ENCODE measurements at regions not wholly inside any gene's neighbourhood (a gene's known extent, or its start where the extent isn't known, plus 50 kb on each side); places are given as distances from the start of the nearest gene placed in this dataset.

DNA sequence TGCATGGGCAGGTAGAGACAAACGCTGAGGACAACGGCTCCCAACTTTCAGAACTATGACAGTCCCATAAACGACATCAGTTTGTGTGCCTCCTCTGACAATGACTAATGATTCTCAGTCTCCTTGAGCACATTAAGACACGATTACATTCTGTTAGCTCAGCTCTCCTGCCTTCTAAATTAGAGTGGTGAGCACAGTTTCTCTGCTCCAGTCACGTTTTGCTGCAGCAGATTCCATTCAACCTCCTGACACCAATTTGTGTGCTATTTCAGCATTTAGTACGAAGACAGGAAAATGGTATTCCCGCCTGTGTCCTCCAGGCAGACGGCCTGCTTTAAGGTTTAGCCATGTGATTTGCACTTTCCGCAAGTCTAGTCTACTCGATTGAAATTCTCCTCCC lies 458.4 kb upstream of the CFAP20DC start:
- Histone ChIP-seq H3K36me3 (ENCODE audit: low read depth) (no peaks in the 10 kb centered on the region), H3F3A (ENCODE audit: insufficient read depth, low read depth) (no peaks in the 10 kb centered on the region), H3K9me3 (ENCODE audit: insufficient read depth, low read depth) (no peaks in the 10 kb centered on the region; the same call in 1 of the 2 replicates), H3K27ac (no peak overlapping the region), H3K79me2 (ENCODE audit: low read depth) (no peaks in the 10 kb centered on the region), H3K4me3 (no peak overlapping the region), H2AFZ (no peak overlapping the region), H3K4me1 (replicated peaks; ENCODE audit: insufficient read depth) (no peaks in the 10 kb centered on the region), H3K4me2 (no peak overlapping the region), H3K27me3 (ENCODE audit: insufficient read depth, low read depth) (no peaks in the 10 kb centered on the region; the same call in 1 of the 2 replicates), H4K20me1 (ENCODE audit: insufficient read depth) (no peaks in the 10 kb centered on the region), H3K9me2 (ENCODE audit: insufficient read depth) (no peaks in the 10 kb centered on the region)
- POLR2A ChIA-PET (ENCODE audit: unreplicated experiment), result no interaction called here
- CTCF ChIA-PET, result no interaction called here
- no peak for DNase-seq
- TF ChIP-seq, protein P1, sequence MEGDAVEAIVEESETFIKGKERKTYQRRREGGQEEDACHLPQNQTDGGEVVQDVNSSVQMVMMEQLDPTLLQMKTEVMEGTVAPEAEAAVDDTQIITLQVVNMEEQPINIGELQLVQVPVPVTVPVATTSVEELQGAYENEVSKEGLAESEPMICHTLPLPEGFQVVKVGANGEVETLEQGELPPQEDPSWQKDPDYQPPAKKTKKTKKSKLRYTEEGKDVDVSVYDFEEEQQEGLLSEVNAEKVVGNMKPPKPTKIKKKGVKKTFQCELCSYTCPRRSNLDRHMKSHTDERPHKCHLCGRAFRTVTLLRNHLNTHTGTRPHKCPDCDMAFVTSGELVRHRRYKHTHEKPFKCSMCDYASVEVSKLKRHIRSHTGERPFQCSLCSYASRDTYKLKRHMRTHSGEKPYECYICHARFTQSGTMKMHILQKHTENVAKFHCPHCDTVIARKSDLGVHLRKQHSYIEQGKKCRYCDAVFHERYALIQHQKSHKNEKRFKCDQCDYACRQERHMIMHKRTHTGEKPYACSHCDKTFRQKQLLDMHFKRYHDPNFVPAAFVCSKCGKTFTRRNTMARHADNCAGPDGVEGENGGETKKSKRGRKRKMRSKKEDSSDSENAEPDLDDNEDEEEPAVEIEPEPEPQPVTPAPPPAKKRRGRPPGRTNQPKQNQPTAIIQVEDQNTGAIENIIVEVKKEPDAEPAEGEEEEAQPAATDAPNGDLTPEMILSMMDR (conservative IDR thresholded peaks at IDR 0.05), result no peak
- TF ChIP-seq EZH2 (IDR thresholded peaks at IDR 0.05; ENCODE audit: low read depth), result no peak
- no TSS peak for BruUV-seq (replicated peaks)
- intact Hi-C loops (cut with micrococcal nuclease; ENCODE audit: unreplicated experiment), result no loop called here

- BruUV-seq (replicated peaks), result no TSS peak
- H3K4me1 ChIP-seq (replicated peaks; ENCODE audit: insufficient read depth), result no peaks in the 10 kb centered on the region
- no peak for DNase-seq
- H2AFZ ChIP-seq, result no peak overlapping the region
- no peaks in the 10 kb centered on the region for H3K79me2 ChIP-seq (ENCODE audit: low read depth)
- H4K20me1 ChIP-seq (ENCODE audit: insufficient read depth), result no peaks in the 10 kb centered on the region
- intact Hi-C loops (cut with micrococcal nuclease; ENCODE audit: unreplicated experiment), result no loop called here
- no peaks in the 10 kb centered on the region; the same call in 1 of the 2 replicates for H3K27me3 ChIP-seq (ENCODE audit: insufficient read depth, low read depth)
- no peaks in the 10 kb centered on the region for H3F3A ChIP-seq (ENCODE audit: insufficient read depth, low read depth)
- no peak for TF ChIP-seq EZH2 (IDR thresholded peaks at IDR 0.05; ENCODE audit: low read depth)
- TF ChIP-seq, protein P1 (conservative IDR thresholded peaks at IDR 0.05), result no peak
- no peaks in the 10 kb centered on the region for H3K9me2 ChIP-seq (ENCODE audit: insufficient read depth)
- CTCF ChIA-PET, result no interaction called here
- POLR2A ChIA-PET (ENCODE audit: unreplicated experiment), result no interaction called here
- no peak overlapping the region for H3K4me3 ChIP-seq
- no peaks in the 10 kb centered on the region for H3K36me3 ChIP-seq (ENCODE audit: low read depth)
- H3K9me3 ChIP-seq (ENCODE audit: insufficient read depth, low read depth), result no peaks in the 10 kb centered on the region
- H3K27ac ChIP-seq, result no peak overlapping the region
- H3K4me2 ChIP-seq, result no peak overlapping the region
These were observed 456.4 kb upstream of the CFAP20DC start for GRCh38 chr3:59506191-59506590.

DNA sequence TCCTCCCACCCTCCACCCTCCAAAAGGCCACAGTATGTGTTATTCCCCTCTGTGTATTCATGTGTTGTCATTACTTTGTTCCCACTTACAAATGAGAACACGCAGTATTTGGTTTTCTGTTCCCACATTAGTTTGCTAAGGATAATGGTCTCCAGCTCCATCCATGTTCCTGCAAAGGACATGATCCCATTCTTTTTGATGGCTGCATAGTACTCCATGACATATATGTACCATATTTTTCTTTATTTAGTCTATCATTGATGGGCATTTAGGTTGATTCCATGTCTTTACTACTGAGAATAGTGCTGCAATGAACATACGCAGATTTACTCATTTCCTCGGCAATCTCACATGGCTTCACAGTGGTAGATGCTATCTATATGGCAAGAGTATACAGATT lies 453.6 kb upstream of the CFAP20DC start:
- BruUV-seq (replicated peaks), result no TSS peak
- POLR2A ChIA-PET (ENCODE audit: unreplicated experiment), result no interaction called here
- Histone ChIP-seq H3K27ac (no peak overlapping the region), H3K4me2 (no peak overlapping the region), H3F3A (ENCODE audit: insufficient read depth, low read depth) (no peaks in the 10 kb centered on the region), H2AFZ (no peak overlapping the region), H3K4me3 (no peak overlapping the region), H3K79me2 (ENCODE audit: low read depth) (no peaks in the 10 kb centered on the region), H3K4me1 (replicated peaks; ENCODE audit: insufficient read depth) (no peaks in the 10 kb centered on the region), H3K9me3 (ENCODE audit: insufficient read depth, low read depth) (no peaks in the 10 kb centered on the region), H3K36me3 (ENCODE audit: low read depth) (no peaks in the 10 kb centered on the region), H4K20me1 (ENCODE audit: insufficient read depth) (no peaks in the 10 kb centered on the region), H3K9me2 (ENCODE audit: insufficient read depth) (no peaks in the 10 kb centered on the region), H3K27me3 (ENCODE audit: insufficient read depth, low read depth) (no peaks in the 10 kb centered on the region; the same call in 1 of the 2 replicates)
- CTCF ChIA-PET, result no interaction called here
- no peak for DNase-seq
- intact Hi-C loops (cut with micrococcal nuclease; ENCODE audit: unreplicated experiment), result no loop called here
- TF ChIP-seq, protein P1 (conservative IDR thresholded peaks at IDR 0.05), result no peak
- no peak for TF ChIP-seq EZH2 (IDR thresholded peaks at IDR 0.05; ENCODE audit: low read depth)

Data from PC-9 (cell line).